Stimulated activated CD4-positive, alpha-beta T cell treated with anti-CD3 and anti-CD28 coated beads, TNF-alpha, amount 100 ng/mL, for 48 hours (primary cell): ENCODE measurements at regions not wholly inside any gene's neighbourhood (a gene's known extent, or its start where the extent isn't known, plus 50 kb on each side); places are given as distances from the start of the nearest gene placed in this dataset.
"Not testable (repeated sequence)": the region's sequence is repeated elsewhere in the genome, so short reads cannot be mapped to it uniquely, and the experiment has no call there.

Experiments
- DNase-seq, 3 donors: peaks; one replicate each; pipeline ENCODE4 v3.0.0-alpha.2; 2020; ENCODE audit warnings: low read depth in 3 of 3

DNA sequence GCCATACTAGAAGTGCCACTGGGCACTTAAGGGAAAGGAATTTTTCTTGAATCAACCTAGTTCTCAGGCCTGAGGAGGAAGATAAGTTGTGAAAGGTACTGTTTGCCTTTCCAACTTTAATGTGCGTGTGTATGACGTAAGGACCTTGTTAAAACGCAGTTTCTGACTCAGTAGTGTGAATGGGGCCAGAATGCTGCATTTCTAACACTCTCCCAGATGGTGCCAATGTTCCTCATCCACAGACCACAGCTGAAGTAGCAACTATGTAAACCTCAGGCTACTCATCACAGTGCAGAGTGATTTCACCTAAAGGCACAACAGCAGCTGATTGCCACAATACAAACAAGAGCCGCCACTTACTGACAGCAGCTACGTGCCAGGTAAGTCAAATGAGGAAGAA is 103.6 kb downstream of the OTOL1 start:
- DNase-seq = no peak

DNA sequence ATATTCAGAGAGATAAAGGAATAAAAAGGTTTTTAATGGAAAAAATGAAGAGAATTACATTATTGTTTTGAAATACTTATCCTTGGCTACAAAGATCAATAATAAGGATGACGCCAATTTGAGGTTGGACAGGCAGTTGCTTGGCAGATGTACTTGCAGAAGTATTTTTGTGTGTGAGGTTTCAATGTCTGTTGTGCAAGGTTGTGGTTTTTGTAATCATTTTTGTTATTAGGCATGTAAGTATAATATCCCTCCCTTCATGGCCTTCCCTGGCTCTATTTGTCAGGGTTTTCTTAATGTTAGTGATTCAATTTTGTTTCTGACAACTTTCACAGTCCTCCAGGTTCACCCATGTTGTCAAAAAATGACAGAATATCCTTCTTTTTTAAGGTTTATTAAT is 105.9 kb downstream of the OTOL1 start:
- no peak for DNase-seq

DNA sequence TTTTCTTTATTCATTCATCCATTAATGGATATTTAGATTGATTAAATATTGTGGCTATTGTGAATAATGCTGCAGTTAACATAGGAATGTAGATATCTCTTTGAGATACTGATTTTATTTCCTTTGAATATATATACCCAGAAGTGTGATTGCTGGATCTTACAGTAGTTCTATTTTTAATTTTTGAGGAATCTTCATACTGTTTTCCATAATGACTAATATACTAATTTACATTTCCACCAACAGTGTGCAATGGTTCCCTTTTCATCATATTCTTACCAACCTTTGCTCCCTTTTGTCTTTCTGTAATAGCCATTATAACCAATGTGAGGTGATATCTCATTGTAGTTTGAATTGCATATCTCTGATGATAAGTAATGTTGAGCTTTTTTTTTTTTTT is 106.3 kb downstream of the OTOL1 start:
- DNase-seq = no peak

DNA sequence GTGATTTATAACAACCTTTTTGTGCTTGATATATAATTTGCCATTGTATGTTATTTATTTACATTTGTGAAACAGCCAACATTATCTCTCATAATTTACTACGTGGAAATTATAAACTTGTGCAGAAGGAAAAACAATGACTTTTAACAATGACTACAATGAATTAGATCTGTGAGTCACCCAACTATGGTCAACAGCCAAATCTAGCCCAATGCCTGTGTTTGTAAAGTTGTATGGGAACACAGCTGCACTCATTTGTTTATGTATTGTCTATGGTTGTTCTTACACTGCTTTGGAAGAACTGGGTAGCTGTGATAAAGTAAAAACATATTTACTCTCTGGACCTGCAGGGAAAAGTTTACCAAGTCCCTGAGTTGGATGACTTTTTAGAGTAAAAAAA is 110.4 kb downstream of the OTOL1 start:
- DNase-seq = no peak

DNA sequence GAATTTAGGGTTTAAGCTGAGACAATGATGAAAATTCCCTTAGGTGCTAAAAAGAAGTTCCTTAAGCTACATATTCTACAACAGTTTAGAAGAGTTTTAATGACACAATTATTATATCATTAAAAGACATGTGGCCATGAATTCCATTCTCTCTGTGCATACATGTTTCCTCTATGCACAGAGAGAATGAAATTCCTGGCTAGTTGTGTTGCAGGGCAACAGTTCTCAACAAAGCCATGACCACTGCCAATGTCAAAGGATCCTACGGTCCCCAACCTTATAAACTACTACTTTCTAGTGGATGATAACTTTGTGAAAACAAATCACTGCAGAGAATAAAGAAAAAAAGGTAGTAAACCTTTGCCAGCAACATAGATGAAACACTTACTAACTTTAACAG is 122.7 kb downstream of the OTOL1 start:
- DNase-seq = no peak

DNA sequence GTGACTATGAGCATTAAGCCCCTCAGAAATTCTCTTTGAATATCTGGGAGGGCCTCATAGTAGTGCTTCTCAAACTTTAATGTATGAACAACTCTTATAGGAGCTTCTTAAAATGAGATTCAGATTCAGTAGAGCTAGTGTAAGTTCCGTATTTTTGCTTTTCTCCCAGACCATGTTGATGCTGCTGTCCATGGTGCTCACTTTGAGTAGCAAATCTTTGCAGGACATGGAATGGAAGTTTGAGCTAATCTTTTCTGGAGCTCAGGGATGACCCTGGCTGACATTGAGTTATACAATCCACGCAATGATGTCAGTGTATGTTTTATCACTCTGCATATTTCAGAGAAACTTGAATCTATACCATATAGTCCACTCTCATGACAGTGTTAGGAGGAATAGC is 134.2 kb downstream of the OTOL1 start:
- DNase-seq = no peak

DNA sequence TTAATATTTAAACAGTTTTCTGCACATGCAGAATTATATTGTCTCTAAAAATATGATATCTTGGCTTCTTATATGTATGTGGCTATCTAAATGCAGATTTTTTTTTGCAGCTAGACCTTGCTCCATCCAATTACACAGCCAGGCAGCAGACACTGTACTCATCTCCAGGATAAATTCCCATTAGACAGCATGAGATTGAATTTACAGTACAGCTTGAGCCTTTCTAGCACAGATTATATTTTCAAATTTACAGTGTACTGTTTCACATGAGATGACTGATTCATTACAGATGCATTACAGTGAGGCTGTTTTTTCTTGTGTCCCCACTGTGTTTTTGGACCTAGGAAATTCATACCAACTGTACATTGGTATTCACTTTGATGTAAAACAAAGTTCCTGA is 134.9 kb downstream of the OTOL1 start:
- no peak for DNase-seq

DNA sequence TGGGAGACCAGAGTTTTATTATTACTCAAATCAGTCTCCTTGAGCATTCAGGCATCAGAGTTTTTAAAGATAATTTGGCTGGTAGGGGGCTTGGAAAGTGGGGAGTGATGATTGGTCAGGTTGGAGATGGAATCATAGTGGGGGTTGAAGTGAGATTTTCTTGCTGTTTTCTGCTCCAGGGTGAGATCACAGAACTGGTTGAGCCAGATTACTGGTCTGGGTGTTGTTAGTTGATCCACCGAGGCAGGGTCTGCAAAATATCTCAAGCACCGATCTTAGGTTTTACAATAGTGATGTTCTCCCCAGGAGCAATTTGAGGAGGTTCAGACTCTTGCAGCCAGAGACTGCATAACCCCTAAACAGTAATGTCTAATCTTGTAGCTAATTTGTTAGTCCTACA is 141.0 kb downstream of the OTOL1 start:
- DNase-seq = no peak

DNA sequence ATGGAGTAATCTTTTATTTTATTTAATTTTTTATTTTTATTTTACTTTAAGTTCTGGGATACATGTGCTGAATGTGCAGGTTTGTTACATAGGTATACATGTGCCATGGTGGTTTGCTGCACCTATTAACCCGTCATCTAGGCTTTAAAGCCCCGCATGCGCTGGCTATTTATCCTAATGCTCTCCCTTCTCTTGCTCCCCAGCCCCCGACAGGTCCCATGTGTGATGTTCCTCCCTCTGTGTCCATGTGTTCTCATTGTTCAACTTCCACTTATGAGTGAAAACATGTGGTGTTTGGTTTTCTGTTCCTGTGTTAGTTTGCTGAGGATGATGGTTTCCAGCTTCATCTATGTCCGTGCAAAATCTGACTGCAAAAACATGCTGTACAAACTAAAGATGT is 142.5 kb downstream of the OTOL1 start:
- DNase-seq = not testable (repeated sequence)

DNA sequence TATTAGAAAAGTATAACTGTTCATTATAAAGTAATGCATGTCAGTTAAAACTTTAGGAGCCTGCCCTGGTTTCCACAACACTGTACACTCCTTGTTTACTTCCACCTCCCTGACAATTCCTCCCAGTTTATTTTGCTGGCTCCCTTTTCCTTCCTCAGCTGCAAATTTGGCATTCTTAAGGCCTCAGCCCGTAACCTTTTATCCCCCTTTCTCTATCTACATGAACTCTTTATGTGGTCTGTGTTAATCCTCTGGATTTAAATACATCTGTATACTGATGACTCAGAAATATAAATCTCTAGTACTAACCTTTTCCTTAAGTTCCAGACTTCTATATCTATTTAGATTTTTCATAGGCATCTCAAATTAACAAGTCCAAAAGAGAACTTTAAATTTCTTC is 143.6 kb downstream of the OTOL1 start:
- DNase-seq = no peak

DNA sequence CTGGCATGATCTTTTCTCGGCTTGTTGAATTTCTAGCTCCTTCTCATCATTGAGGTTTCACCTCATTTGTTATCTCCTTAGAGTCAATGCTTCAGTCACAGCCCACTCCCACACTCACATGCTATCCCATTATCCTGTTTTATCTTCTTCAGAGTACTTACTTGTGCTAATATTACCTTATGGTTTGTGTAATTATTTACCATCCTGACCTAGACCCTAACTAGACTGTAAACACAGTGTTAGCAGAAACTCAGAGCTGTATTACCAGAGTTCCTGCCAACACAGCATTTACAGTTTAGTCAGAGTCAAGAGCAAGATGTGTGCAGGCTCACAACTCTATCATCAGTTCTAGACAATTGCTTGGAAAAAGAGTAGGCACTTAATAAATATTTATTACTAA is 144.7 kb downstream of the OTOL1 start:
- DNase-seq = no peak

DNA sequence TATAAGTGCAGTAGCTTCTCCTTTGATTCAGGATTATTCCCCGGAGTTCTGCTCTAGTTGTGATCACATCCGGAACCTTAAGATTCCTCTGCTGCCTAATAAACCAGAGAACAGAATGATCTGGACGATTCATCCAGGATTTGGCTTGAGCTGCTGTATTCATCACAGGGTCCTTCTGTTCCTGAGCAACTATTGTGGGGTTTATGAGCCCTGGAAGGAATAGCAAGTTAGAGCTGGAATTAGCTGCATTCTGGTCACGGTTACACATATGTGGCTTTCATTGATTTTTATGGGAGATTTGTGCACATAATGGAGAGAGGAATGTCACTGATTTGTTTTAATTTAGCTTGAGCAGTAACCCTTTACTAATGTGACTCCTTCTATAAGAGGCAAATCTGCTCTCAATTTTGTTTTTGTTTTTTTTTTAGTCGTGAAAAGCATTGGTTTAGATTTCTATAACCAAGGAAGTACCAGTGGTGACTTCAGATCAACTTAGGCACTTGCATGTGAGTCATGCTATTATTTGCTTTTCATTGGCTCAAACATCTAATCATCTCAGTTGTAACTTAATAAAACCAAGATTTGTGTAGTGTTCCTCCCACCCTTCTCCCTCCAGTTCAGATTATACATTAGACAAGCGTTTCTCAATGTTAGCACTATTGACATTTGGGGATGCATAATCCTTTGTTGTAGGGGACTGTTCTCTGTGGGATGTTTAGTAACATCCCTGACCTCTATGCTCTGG is 148.5 kb downstream of the OTOL1 start:
- no peak for DNase-seq

DNA sequence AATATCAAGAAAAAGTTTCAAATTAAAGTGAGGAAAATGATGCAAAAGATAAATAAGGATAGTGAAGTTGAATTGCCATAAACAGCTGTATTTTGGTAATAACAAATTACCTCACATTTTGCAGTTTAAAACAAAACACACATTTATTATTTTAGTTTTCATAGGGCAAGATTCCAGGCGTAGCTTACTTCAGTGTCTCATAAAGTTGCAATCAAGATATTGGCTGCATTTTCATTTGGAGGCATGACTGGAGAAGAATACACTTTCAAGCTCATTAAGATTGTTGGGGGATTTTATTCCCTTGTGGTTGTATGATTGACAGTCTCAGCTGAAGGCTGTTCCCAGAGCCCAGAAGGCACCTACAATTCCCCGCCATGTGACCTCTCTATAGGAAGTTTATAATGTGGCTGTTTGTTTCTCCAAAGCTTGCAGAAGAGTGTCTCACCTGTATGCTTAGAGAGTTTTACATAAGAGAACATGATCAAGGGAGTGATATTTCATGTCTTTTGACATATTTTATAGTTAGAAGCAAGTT is 151.4 kb downstream of the OTOL1 start:
- DNase-seq = no peak

DNA sequence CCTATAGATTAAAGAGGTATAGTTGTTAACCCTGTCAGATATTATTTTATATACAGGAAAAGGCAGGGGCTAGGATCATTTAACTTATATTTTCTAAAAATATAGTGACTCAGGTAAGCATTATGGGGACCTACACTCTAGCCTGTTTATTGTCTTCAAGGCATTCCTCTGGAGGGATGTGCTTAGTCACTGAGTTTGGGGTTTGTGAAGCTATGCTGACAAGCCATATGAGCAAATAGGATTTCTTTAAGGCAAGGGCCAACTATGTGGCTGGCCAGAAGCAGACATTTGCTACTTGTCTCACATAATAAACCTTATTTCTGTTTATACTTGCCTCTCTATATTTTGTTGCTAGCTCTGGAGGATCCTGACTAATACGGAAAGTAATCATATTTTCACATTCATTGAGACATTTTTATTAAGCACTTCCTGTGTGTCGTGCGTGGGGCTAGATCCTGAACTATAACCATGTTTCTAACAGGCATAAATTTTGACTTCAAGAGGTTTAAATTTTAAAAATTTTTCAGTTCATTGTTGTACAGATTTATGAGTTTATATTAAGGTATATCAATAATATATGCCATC is 153.4 kb downstream of the OTOL1 start:
- DNase-seq = no peak

DNA sequence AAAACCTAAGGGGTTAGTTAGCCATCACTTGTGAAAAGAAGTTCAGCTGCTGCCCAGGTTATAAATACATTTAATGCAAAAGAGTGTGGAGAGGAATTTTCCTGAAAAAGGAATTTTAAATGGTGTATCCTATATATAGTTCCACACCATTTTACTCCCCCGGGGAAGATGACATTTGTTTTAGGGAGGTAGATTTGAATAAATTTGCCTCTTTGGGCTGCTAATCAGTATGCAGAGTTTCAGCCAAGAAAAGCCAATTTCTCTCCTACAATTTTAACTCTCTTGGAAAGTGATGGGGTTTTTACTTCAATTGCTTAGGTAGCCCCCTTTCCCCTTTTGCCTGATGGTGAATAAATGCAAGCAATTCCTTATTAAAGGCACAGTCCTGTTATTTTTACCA is 161.2 kb downstream of the OTOL1 start:
- no peak for DNase-seq

DNA sequence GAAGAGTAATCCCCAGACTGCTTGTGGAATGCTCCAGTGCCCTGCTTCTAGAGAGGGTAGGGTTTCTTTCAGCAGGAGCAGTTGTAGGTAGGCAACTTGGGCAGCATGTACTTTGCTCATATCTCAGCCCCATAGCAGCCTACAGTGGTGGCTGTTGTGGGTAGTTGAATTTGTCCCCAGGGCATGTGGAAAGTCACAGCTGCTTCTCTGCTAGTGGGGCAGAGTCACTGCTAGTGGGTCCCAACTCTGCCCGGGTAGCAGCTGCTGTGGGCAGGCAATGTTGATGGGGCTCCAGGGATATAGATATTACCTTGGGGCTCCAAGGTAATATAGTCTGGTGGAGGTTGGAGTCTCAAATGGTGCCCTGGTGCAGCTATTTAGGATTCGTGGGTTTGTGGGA is 174.5 kb downstream of the OTOL1 start:
- no peak for DNase-seq

DNA sequence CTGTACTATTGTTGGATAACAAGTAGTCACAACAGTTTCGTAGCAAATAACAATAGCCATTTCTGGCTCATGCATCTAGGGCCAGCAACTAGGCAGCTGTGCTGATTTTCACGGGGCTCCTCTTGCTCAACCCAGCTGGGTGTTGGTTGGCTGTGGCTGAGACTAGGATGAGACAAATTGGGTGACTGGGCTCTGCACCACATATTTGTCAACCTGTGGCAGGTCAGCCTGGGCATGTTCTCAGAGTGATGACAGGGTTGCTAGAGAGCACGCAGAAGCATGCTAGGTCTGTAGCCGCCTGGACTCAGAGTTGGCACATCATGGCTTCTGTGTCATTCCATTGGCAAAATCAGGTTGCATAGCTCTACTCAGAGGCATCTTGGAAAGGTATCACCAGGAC is 175.9 kb downstream of the OTOL1 start:
- no peak for DNase-seq

DNA sequence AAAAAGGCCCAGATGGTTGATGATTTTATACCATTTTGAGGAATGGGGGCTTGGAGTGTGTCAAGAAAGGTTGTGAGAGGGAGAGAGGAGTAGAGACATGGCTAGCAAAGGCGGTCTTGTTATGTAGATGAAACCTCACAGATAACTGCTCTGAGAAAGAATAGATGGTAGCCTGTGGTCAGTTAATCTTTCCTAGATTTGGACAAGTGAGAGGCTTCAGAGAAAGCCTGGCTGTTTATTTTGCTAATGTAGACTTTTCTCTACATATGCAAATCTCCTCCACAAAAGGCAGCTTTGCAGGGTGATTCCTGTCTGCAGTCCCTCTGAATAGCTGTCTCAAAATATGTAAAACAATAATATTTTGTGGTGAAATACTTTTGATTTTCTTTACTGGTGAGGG is 177.3 kb downstream of the OTOL1 start:
- no peak for DNase-seq

DNA sequence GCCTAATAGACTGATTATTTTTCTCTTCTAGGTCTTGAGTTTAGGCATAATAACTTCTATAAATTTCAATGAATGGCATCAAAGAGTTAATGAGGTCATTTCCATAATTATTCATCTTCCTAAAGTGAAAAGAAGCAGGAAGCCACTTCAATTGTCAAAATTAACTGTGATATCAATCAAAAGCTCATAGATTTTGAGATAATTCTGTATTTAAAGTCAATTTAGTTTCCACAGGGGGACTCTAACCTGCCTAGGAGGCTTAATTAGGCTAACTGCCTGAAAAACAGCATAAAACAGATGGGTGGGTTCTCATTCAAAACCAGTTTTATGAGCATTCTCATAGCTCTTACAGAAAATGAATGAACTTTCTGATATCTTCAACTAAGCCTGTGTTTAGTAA is 177.8 kb downstream of the OTOL1 start:
- no peak for DNase-seq

DNA sequence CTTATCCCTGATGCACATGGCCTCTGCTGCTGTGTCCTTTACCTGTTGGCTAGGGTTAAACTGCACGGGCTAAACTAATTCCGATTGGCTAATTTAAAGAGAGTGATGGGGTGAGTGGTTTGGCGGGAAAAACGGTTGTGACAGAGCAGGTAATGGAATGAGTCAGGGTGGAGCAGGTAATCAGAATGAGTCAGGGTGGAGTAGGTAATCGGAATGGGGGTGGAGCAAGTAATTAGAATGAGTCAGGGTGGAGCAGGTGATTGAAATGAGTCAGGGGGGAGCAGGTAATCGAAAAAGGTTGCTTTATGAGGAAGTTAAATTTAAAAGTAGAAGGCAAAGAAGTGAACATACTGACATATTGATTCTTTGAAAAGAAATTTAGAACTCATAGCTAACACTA is 185.2 kb downstream of the OTOL1 start:
- not testable (repeated sequence) for DNase-seq

DNA sequence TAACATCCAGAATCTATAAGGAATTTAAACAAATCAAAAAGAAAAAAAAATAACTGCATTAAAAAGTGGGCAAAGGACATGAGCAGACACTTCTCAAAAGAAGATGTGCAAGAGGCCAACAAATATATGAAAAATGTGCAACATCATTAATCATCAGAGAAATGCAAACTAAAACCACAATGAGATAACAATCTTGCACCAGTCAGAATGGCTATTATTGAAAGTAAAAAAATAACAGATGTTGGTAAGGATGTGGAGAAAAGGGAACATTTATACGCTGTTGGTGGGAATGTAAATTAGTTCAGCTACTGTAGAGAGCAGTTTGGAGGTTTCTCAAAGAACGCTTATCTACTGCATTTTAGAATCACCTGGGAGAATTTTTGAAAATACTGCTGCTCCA is 186.1 kb downstream of the OTOL1 start:
- DNase-seq = no peak

DNA sequence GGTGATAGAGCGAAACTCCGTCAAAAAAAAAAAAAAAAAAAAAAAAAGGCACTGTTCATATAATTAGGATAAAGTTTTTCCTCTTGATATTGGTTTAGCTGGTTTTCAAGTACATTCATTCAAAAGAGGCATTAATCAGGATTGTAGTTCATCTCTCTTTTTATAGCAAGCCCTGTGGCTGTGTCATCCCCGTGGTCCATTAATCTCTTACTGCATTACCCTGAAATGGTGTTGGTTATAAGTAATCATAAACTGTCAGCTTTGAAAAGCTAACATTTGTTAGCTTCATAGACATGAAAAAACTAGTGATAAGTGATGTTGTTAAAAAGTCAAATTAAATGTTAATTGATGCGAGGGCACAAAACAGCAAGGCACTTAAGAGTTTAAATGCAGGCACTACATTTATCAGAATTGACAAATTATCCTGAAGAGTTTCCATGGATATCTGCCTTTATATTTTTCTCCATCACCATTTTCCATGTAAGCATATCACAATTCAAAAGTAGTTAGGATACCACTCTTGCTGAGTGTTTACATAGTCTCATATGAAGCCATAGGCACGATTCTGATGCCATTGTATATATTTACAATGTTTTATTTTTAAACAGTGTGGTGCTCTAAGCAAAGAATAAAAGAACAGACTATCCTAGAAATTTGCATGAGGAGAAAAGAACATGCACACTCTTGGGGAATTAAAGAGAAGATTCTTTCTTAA is 193.1 kb downstream of the OTOL1 start:
- DNase-seq = no peak

DNA sequence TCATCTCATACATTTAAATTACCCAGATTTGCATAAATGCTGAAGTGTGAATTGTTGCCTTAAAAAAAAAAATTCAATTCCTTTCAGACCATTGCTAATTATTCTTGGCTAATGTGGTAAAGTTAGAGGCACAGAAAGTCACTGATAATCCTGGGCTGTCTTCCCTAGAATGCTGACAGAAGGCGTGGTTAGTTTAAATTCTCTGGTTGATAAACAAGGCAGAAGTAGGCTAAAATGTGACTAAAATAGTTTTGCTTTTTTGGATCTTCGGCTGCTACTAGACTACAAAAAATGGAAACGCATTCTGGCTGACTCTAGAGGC is 193.7 kb downstream of the OTOL1 start:
- no peak for DNase-seq
